ENCODE measurements at regions not wholly inside any gene's neighbourhood (a gene's known extent, or its start where the extent isn't known, plus 50 kb on each side); places are given as distances from the start of the nearest gene placed in this dataset.

DNA sequence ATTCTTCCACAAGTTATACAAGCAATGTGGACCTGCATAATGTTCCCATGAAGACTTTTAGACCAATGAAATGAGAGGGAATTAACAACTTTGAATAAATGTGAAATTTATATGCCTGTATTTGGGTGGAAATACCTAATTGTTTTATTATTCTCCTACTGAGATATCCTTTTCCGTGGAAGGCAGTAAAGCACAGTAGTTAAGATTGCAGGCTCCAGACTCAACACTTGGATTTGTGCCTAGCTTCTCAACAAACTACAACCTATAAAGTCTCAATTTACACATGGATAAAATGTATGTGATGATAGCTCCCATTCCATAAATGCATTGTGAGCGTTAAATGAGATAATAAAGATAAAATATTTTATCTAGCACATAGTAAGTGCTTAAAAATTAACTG is 857.8 kb downstream of the CENPC start:
- Histone ChIP-seq H3K27ac (ENCODE audit: low read length) (no peak overlapping the region; the same call in 1 of the 2 replicates), H3K4me1 (ENCODE audit: control insufficient read depth, insufficient read depth, low read length) (no peaks in the 10 kb centered on the region), H3K9me3 (ENCODE audit: control insufficient read depth, insufficient read depth, low read depth, low read length) (no peaks in the 10 kb centered on the region), H3K36me3 (ENCODE audit: control insufficient read depth, insufficient read depth, low read length) (no peaks in the 10 kb centered on the region), H3K27me3 (ENCODE audit: control insufficient read depth, insufficient read depth, low read length) (no peaks in the 10 kb centered on the region), H3K4me3 (ENCODE audit: low read depth in 2 of 2, low read length in 2 of 2) (no peak overlapping the region)
- TF ChIP-seq POLR2AphosphoS5 (IDR thresholded peaks at IDR 0.05; ENCODE audit: low read depth, low read length) = no peak
- no peak for TF ChIP-seq REST (IDR thresholded peaks at IDR 0.05; ENCODE audit: insufficient read depth in 1 of 2, low read depth in 2 of 2, low read length in 1 of 2)
- TF ChIP-seq, protein P1, sequence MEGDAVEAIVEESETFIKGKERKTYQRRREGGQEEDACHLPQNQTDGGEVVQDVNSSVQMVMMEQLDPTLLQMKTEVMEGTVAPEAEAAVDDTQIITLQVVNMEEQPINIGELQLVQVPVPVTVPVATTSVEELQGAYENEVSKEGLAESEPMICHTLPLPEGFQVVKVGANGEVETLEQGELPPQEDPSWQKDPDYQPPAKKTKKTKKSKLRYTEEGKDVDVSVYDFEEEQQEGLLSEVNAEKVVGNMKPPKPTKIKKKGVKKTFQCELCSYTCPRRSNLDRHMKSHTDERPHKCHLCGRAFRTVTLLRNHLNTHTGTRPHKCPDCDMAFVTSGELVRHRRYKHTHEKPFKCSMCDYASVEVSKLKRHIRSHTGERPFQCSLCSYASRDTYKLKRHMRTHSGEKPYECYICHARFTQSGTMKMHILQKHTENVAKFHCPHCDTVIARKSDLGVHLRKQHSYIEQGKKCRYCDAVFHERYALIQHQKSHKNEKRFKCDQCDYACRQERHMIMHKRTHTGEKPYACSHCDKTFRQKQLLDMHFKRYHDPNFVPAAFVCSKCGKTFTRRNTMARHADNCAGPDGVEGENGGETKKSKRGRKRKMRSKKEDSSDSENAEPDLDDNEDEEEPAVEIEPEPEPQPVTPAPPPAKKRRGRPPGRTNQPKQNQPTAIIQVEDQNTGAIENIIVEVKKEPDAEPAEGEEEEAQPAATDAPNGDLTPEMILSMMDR (IDR thresholded peaks at IDR 0.05) = no peak
- no peak for TF ChIP-seq SIN3A (IDR thresholded peaks at IDR 0.05; ENCODE audit: borderline replicate concordance, insufficient read depth, low read depth, low read length)
- TF ChIP-seq TCF7L2 (IDR thresholded peaks at IDR 0.05; ENCODE audit: low read depth, low read length) = no peak
- intact Hi-C loops (cut with micrococcal nuclease; ENCODE audit: unreplicated experiment) (no loop called here), in situ Hi-C loops (cut with HindIII; ENCODE audit: low pct_unique_long_range_greater_than_20kb, low sequenced_read_pairs) (no loop called here)
- POLR2A ChIA-PET = no interaction called here
- ATAC-seq (no peak), DNase-seq (ENCODE audit: low read depth, low spot score) (no peak)
- BruUV-seq (replicated peaks) = no TSS peak
- CTCF ChIA-PET = no interaction called here

DNA sequence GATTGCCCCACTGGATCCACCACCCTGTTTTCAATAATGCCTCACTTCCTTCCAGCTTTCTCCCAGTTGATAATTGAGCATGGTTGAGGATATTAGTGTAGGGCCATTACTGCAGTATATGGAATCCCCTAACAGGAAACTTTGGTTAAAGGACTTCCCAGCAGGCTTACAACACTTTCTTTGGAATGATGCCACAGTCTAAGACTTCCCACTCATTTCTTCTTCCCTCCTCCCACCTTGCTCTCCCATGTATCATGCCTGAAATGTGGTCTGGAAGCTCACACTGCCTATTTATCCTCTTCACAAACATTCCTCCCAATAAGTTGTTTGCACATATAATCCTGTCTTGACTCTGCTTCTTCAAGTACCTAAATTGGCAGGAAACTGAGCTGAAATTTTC is 863.3 kb downstream of the CENPC start:
- no peak for ATAC-seq
- Histone ChIP-seq H3K4me1 (ENCODE audit: control insufficient read depth, insufficient read depth, low read length) (no peaks in the 10 kb centered on the region), H3K27me3 (ENCODE audit: control insufficient read depth, insufficient read depth, low read length) (no peaks in the 10 kb centered on the region), H3K4me3 (ENCODE audit: low read depth in 2 of 2, low read length in 2 of 2) (no peak overlapping the region), H3K27ac (ENCODE audit: low read length) (no peak overlapping the region; the same call in 1 of the 2 replicates), H3K36me3 (ENCODE audit: control insufficient read depth, insufficient read depth, low read length) (no peaks in the 10 kb centered on the region), H3K9me3 (ENCODE audit: control insufficient read depth, insufficient read depth, low read depth, low read length) (no peaks in the 10 kb centered on the region)
- CTCF ChIA-PET = no interaction called here
- in situ Hi-C loops (cut with HindIII; ENCODE audit: low pct_unique_long_range_greater_than_20kb, low sequenced_read_pairs) = no loop called here
- BruUV-seq (replicated peaks) = no TSS peak
- intact Hi-C loops (cut with micrococcal nuclease; ENCODE audit: unreplicated experiment) = no loop called here
- DNase-seq (ENCODE audit: low read depth, low spot score) = no peak
- POLR2A ChIA-PET = no interaction called here
- TF ChIP-seq SIN3A (IDR thresholded peaks at IDR 0.05; ENCODE audit: borderline replicate concordance, insufficient read depth, low read depth, low read length) = no peak
- TF ChIP-seq, protein P1 (IDR thresholded peaks at IDR 0.05) = no peak
- TF ChIP-seq REST (IDR thresholded peaks at IDR 0.05; ENCODE audit: insufficient read depth in 1 of 2, low read depth in 2 of 2, low read length in 1 of 2) = no peak
- TF ChIP-seq POLR2AphosphoS5 (IDR thresholded peaks at IDR 0.05; ENCODE audit: low read depth, low read length) = no peak
- TF ChIP-seq TCF7L2 (IDR thresholded peaks at IDR 0.05; ENCODE audit: low read depth, low read length) = no peak

Measured in Panc1 (cell line).